HFF-Myc (cell line): ENCODE measurements at regions not wholly inside any gene's neighbourhood (a gene's known extent, or its start where the extent isn't known, plus 50 kb on each side); places are given as distances from the start of the nearest gene placed in this dataset.

ENCODE experiments used
- DNase-seq: peaks from one replicate; pipeline ENCODE4 v3.0.0-alpha.2; 2011; ENCODE audit warnings: low read depth; ENCODE audit errors: extremely low read depth
- H3K4me3 ChIP-seq: replicated peaks from 2 replicates; pipeline ENCODE4 v1.5.1; 2011; ENCODE audit warnings: low read depth, mild to moderate bottlenecking, control low read depth, low read length
- TF ChIP-seq, protein P1 (sequence below): IDR thresholded peaks from 2 replicates; pipeline ENCODE4 v1.5.1; 2012; ENCODE audit warnings: mild to moderate bottlenecking, low read depth, low read length, control low read depth; ENCODE audit errors: missing control alignments

DNA sequence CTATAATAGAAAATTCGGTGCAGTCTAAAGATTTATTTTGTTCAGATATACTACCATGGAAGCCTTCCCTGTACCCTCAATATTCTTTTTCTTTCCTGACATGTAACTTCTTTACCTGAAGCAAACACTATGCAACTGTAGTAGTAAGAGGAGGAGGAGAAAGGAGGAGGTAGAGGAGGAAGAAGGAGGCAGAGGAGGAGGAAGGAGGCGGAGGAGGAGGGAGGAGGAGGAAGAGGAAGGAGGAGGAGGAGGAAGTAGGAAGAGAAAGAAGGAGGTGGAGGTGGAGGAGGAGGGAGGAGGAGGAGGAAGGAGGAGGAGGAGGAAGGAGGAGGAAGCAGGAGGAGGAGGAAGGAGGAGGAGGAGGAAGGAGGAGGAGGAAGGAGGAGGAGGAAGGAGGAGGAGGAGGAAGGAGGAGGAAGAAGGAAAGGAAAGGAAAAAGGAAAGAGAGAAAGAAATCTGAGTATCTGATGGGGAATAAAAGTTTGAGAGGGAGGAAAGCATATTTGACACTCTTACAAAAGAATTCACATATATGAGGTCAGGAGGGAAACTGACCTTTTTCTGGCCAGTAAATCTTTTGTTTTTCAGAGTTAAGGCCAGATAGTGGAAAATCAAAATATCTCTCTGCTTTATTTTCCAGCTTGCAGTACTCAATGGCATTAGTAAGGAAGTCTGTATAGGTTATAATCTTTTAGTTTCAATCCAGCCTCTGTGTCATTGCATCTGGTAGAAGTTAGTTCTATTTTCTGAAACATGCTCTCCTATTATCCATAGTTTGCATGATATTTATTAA lies 114.5 kb upstream of the LPAR1 start:
- TF ChIP-seq, protein P1, sequence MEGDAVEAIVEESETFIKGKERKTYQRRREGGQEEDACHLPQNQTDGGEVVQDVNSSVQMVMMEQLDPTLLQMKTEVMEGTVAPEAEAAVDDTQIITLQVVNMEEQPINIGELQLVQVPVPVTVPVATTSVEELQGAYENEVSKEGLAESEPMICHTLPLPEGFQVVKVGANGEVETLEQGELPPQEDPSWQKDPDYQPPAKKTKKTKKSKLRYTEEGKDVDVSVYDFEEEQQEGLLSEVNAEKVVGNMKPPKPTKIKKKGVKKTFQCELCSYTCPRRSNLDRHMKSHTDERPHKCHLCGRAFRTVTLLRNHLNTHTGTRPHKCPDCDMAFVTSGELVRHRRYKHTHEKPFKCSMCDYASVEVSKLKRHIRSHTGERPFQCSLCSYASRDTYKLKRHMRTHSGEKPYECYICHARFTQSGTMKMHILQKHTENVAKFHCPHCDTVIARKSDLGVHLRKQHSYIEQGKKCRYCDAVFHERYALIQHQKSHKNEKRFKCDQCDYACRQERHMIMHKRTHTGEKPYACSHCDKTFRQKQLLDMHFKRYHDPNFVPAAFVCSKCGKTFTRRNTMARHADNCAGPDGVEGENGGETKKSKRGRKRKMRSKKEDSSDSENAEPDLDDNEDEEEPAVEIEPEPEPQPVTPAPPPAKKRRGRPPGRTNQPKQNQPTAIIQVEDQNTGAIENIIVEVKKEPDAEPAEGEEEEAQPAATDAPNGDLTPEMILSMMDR, result no peak
- no peak for DNase-seq
- H3K4me3 ChIP-seq, result no peak overlapping the region

DNA sequence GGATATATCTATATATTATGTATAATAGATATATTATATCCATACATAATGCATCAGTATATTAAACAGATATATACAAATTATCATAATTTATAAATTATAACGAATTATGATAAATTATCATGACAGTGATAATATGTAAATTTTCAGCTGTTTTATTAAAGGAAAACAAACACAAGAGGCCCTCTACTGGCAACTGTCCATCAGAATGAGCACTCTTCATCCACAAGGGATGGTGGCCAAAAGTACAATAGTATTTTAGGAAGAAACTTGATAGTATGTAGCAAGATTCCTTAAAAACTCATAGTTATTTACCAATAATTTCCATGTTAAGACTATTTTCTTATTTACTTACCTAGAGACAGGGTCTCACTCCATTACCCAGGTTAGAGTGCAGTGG lies 113.3 kb upstream of the LPAR1 start:
- TF ChIP-seq, protein P1, result no peak
- no peak overlapping the region for H3K4me3 ChIP-seq
- no peak for DNase-seq

DNA sequence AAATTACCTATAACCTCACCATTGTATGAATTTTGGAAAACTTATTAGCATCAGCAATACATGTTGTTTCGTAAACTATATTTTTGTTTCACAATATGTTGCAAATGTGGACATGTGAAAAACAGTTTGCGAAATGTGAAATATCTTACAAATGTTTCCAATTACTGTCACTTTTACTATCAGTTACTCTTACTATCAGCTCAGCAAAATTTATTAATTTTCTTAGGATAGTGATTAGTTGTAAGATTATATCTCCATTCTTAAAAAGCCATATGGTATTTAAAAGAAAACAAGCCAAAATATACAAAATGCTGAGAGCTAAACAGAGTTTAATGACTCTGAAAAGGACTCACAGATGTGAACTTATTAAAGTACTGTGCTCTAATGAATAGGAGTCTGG lies 111.9 kb upstream of the LPAR1 start:
- DNase-seq, result no peak
- TF ChIP-seq, protein P1, result no peak

DNA sequence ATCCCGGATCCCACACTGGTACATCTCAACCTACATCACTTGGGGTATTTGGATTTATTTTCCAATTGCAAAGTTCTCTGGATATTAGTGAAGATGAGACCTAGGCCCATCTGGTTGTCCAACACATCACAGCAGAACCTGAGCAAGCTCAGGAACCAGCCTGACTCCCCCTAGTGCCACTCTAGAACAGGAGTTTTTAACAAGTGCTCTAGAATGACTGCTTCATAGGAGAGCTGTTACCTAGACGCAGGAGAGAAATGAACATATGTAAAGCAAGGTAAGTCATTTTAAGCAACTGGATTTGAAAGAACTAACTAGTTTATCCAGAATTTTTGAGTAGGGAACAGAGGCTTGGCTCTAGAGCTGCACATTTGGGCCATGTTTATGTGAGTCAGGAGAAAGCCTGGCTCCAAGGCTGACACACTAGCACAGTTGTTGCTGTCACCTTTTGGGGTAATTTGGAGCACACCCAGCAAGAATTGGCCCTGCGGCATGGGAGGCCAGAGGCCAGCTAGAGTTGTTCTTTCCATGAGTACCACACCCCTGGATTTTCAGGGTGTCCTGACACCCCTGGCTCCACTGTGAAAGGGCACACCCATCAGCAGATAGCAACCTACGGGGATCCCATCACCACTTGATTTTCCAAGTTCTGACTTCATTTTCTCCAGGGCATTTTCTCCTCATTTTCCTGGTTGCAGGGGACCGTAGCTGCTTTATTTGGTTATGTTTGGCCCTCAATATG lies 110.9 kb upstream of the LPAR1 start:
- no peak for DNase-seq
- H3K4me3 ChIP-seq, result no peak overlapping the region
- TF ChIP-seq, protein P1, result peak; percentile 26

More for the DNA sequence above, 111.9 kb upstream of the LPAR1 start:
- no peak overlapping the region for H3K4me3 ChIP-seq

DNA sequence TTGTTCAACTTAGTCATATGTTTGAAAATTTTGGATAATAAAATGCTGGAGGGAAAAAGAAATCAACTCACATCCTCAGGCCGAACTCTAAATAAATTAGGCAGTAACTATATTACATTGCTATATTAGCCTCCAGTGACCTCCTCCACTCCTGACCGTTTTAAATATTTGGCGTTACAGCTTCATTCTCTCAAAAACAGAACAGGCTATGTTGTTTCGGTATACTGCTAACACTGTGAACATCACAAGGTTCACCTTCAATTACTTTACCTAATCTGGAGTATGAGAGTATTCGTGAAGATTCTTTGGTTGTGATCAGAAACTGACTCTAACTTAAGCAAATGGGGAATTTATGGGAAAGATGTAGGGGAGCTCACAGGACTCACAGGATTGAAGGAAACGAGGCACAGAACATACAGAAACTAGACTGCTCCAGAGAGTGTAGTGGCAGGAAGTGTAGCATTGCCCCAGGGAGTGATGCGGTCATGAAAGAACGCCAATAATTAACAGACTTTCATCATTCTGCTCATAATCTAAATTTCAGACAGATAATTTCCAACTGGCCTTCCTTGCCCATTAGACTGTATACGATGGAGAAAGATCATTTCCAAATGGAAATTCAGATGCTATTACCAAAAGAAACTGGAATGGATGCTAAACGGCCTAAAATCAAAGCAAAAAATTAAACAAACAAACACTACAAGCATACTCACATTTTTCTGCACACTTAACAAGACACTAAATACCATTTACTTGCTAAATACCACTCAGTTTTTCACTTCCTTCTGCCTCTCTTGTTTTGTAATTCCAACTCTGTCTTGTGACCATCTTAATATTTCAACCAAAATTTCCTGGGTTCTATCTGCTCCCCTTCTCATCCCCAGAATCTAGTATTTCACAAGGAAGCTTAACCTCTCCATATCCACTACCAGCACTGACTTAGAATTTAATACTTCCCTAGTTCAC lies 110.1 kb upstream of the LPAR1 start:
- TF ChIP-seq, protein P1, result no peak
- DNase-seq, result no peak
- no peak overlapping the region for H3K4me3 ChIP-seq

DNA sequence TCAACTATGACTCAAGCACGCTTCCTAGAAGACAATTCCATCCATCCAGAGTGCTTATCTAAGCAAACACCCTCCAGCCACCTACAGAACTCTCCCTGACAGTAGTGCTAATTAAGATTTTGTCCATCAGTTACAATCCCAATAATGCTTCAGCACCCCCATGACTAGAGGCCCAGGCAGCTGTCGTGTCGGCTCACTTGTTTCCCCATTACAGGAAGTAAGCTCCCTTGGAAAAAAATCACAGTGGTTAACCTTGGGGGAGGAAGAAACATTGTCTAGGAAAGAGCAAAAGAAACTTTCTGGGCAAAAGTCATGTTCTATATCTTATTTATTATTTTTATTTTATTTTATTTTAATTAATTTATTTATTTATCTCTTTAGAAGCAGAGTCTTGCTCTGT lies 108.8 kb upstream of the LPAR1 start:
- no peak for DNase-seq
- no peak overlapping the region for H3K4me3 ChIP-seq
- TF ChIP-seq, protein P1, result no peak
